ENCODE measurements at regions not wholly inside any gene's neighbourhood (a gene's known extent, or its start where the extent isn't known, plus 50 kb on each side); places are given as distances from the start of the nearest gene placed in this dataset.

DNA sequence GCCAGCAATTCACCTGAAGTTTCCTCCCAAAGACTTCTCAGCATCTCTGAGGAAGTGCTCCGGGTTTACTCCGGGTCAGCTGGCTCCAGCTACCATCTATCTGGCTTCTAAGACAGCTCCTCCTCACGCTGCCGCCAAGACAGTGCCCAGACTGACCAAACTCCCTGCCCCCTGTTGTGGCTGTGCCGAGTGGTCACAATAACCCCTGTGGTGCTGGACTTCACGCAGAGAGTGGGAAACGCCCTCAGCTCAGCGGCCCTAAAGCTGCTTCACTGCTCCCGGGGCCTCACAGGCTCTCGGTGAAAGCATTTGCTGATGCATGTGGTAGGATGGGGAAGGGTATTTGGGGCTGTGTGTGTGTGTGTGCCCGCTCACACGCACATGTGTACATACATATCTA is 154.8 kb upstream of the ZNF236 start:
- peaks cover 20 to 21% of the 10 kb centered on the region in 2 experiments for H3K4me1 Mint-ChIP-seq
- TF ChIP-seq, protein P1, sequence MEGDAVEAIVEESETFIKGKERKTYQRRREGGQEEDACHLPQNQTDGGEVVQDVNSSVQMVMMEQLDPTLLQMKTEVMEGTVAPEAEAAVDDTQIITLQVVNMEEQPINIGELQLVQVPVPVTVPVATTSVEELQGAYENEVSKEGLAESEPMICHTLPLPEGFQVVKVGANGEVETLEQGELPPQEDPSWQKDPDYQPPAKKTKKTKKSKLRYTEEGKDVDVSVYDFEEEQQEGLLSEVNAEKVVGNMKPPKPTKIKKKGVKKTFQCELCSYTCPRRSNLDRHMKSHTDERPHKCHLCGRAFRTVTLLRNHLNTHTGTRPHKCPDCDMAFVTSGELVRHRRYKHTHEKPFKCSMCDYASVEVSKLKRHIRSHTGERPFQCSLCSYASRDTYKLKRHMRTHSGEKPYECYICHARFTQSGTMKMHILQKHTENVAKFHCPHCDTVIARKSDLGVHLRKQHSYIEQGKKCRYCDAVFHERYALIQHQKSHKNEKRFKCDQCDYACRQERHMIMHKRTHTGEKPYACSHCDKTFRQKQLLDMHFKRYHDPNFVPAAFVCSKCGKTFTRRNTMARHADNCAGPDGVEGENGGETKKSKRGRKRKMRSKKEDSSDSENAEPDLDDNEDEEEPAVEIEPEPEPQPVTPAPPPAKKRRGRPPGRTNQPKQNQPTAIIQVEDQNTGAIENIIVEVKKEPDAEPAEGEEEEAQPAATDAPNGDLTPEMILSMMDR (conservative IDR thresholded peaks at IDR 0.05), result no peak
- Histone ChIP-seq H2AFZ (ENCODE audit: low read length) (no peak overlapping the region), H2BK20ac (ENCODE audit: low read depth, low read length, poor library complexity, severe bottlenecking) (no peak overlapping the region), H3K14ac (ENCODE audit: insufficient read depth, low read length) (no peak overlapping the region), H3K4me1 (ENCODE audit: insufficient read depth, low read length) (no peaks in the 10 kb centered on the region), H4K20me1 (ENCODE audit: control insufficient read depth, insufficient read depth, insufficient read length) (no peaks in the 10 kb centered on the region), H3K4me2 (ENCODE audit: insufficient read depth, insufficient read length, low read length) (no peak overlapping the region), H3K27me3 (ENCODE audit: insufficient read depth, low read length) (no peaks in the 10 kb centered on the region), H2AK5ac (ENCODE audit: insufficient read length, low read length) (no peak overlapping the region), H4K5ac (ENCODE audit: insufficient read length, low read depth, low read length) (no peak overlapping the region), H3K79me1 (ENCODE audit: insufficient read depth, low read depth, low read length, poor library complexity, severe bottlenecking) (no peaks in the 10 kb centered on the region), H3K4ac (ENCODE audit: low read depth, low read length) (no peak overlapping the region), H2BK12ac (ENCODE audit: insufficient read length, low read depth, low read length) (no peak overlapping the region), H3T11ph (ENCODE audit: low read length) (no peak overlapping the region), H3K18ac (ENCODE audit: insufficient read length, low read depth, low read length) (no peak overlapping the region), H2BK5ac (ENCODE audit: insufficient read length, low read length) (no peak overlapping the region), H3K23me2 (ENCODE audit: insufficient read length, low read depth, low read length, poor library complexity, severe bottlenecking) (no peaks in the 10 kb centered on the region), H3K56ac (ENCODE audit: insufficient read length, low read depth, low read length) (no peak overlapping the region), H2BK15ac (ENCODE audit: low read depth, low read length) (no peak overlapping the region), H2BK120ac (ENCODE audit: low read depth, low read length, poor library complexity, severe bottlenecking) (no peak overlapping the region), H4K8ac (replicated peaks; ENCODE audit: insufficient read length, low read depth, low read length) (no peak overlapping the region), H3K9me3 (ENCODE audit: control insufficient read depth, low read depth, low read length) (no peaks in the 10 kb centered on the region), H3K9ac (ENCODE audit: extremely low read depth, insufficient read length, low read length) (no peak overlapping the region), H3K23ac (ENCODE audit: insufficient read length, low read depth, low read length) (no peak overlapping the region), H4K91ac (ENCODE audit: insufficient read length, low read depth, low read length) (no peak overlapping the region), H3K79me2 (ENCODE audit: insufficient read depth, low read length) (no peaks in the 10 kb centered on the region), H3K27ac (ENCODE audit: insufficient read length, low read depth, low read length) (no peak overlapping the region)
- no peak overlapping the region for H3K27ac Mint-ChIP-seq
- no peaks in the 10 kb centered on the region; a peak in 1 of 5 replicates for H3K9me3 Mint-ChIP-seq
- DNase-seq, result no peak
- WGBS (ENCODE audit: extremely low coverage, insufficient read length, low lambda C conversion rate), result no CpG with 5 or more reads among the region's 12 CpGs
- H3K27me3 Mint-ChIP-seq (ENCODE audit: low read depth), result 0 out of 2 replicates have a peak, but pooled peaks cover 2% of the 10 kb centered on the region
- H3K36me3 Mint-ChIP-seq (ENCODE audit: insufficient read depth in 1 of 3, low read depth in 3 of 3), result peaks cover 0 to 2% (median 0%) of the 10 kb centered on the region in 3 experiments; a peak in 1 of 7 replicates
- no peak overlapping the region for H3K4me3 Mint-ChIP-seq
